ENCODE measurements at regions not wholly inside any gene's neighbourhood (a gene's known extent, or its start where the extent isn't known, plus 50 kb on each side); places are given as distances from the start of the nearest gene placed in this dataset.
A peak's percentile ranks its signal among the peaks of the same experiment; 100 is the strongest.
"Not testable (repeated sequence)": the region's sequence is repeated elsewhere in the genome, so short reads cannot be mapped to it uniquely, and the experiment has no call there.

DNA sequence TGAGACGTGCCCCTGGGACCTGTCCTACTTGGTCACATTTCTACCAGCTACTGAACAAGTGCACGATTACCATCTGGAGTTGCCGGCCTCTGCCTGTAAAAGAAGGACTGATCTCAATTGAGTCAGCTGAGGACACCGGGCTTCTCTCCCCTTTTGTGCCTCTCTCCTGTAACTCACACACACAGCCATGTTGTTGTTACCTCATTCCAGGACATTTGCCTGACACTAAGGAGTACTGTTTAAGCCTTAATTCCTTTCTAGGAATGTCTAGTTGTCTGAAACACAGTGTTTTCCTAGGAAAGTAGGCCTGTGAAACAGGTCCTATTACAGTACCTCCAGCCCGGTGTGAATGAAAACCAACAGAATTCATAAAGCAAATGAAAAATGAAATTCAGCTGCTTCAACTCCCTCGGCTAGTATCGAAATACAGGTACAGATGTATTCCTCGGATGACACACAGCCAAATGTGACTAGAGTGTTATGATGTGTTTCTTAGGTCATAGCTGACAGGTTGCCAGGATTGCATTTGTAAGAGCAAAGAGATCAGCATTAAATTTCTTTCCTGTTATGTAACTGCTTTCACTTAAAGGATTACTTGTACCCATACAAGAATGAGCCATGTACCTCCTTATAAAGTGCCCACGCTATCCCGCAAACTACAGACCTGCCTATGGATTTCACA, 152.0 kb upstream of the IRS2 start:
- H3K4me3 ChIP-seq (ENCODE audit: low read depth, low read length), result no peak overlapping the region
- peak; percentile 85 for DNase-seq (ENCODE audit: low read depth)
- TF ChIP-seq, protein P1, sequence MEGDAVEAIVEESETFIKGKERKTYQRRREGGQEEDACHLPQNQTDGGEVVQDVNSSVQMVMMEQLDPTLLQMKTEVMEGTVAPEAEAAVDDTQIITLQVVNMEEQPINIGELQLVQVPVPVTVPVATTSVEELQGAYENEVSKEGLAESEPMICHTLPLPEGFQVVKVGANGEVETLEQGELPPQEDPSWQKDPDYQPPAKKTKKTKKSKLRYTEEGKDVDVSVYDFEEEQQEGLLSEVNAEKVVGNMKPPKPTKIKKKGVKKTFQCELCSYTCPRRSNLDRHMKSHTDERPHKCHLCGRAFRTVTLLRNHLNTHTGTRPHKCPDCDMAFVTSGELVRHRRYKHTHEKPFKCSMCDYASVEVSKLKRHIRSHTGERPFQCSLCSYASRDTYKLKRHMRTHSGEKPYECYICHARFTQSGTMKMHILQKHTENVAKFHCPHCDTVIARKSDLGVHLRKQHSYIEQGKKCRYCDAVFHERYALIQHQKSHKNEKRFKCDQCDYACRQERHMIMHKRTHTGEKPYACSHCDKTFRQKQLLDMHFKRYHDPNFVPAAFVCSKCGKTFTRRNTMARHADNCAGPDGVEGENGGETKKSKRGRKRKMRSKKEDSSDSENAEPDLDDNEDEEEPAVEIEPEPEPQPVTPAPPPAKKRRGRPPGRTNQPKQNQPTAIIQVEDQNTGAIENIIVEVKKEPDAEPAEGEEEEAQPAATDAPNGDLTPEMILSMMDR (conservative IDR thresholded peaks at IDR 0.05; ENCODE audit: low read depth, low read length), result no peak

- DNase-seq (ENCODE audit: low read depth); H3K4me3 ChIP-seq (ENCODE audit: low read depth, low read length): not testable (repeated sequence)
Measured at GRCh38 chr13:109934520-109934919, 148.1 kb upstream of the IRS2 start.

- TF ChIP-seq, protein P1 (conservative IDR thresholded peaks at IDR 0.05; ENCODE audit: low read depth, low read length), result no peak
- no peak overlapping the region for H3K4me3 ChIP-seq (ENCODE audit: low read depth, low read length)
- peak; percentile 53 for DNase-seq (ENCODE audit: low read depth)
Measured at GRCh38 chr13:109933476-109933875, 147.1 kb upstream of the IRS2 start.

DNA sequence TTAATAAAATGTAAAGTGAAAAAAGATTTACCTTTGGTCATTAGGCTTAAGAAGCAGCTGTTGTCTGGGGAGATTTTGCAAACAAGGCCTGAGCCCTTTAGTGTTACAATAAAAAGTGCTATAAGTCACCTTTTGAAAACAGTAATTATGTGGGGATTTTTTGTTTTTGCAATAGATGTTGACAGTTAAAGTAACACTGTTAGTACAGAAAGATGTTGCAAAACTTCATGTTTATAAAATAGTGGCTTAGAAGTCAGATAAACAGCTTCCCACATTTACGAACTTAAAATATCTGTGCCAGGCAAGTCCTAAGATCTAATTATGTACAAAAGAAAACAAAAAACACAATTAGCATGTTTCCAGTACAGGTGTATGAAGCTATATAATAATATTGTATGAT, 138.0 kb upstream of the IRS2 start:
- peak; percentile 17 for DNase-seq (ENCODE audit: low read depth)
- no peak overlapping the region for H3K4me3 ChIP-seq (ENCODE audit: low read depth, low read length)
- TF ChIP-seq, protein P1 (conservative IDR thresholded peaks at IDR 0.05; ENCODE audit: low read depth, low read length), result no peak

GRCh38 chr13:109922518-109922917, 136.1 kb upstream of the IRS2 start:
- no peak overlapping the region for H3K4me3 ChIP-seq (ENCODE audit: low read depth, low read length)
- TF ChIP-seq, protein P1 (conservative IDR thresholded peaks at IDR 0.05; ENCODE audit: low read depth, low read length), result no peak
- DNase-seq (ENCODE audit: low read depth), result peak; percentile 31

GRCh38 chr13:109919715-109920375, 133.5 kb upstream of the IRS2 start:
- peak; percentile 56 for DNase-seq (ENCODE audit: low read depth)
- no peak overlapping the region for H3K4me3 ChIP-seq (ENCODE audit: low read depth, low read length)
- TF ChIP-seq, protein P1 (conservative IDR thresholded peaks at IDR 0.05; ENCODE audit: low read depth, low read length), result no peak

DNA sequence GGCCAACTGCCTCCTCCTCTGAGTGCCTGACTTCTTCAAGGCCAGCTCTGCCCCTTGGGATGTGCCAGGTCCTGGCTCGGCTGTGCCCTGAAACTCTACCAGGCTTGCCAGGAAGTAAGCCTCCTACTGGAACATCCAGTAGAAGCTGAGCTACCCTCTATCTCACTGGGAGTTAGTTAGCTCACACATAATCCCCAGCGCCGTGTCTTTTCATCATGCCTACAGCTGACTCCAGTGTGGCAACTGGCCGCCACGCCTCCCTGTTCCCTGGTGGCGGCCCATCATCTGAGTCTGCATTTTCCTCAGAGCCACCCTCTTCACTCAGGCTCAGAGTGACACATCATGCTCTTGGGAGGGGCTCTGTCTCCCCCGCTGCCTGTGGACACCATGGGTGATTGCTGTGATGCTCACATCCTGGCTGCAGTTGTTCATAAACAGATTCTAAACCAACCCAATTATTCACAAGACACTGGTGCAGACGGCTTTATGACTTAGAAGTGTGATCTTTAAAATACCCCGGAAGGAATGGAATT, 131.9 kb upstream of the IRS2 start:
- DNase-seq (ENCODE audit: low read depth), result peak; percentile 9
- no peak overlapping the region for H3K4me3 ChIP-seq (ENCODE audit: low read depth, low read length)
- TF ChIP-seq, protein P1 (conservative IDR thresholded peaks at IDR 0.05; ENCODE audit: low read depth, low read length), result no peak
